Breast epithelium (tissue), 3 donors: ENCODE measurements at regions not wholly inside any gene's neighbourhood (a gene's known extent, or its start where the extent isn't known, plus 50 kb on each side); places are given as distances from the start of the nearest gene placed in this dataset.

ENCODE experiments used
- CTCF ChIP-seq, 3 donors: fragments of 450-650 bp; IDR thresholded peaks; one replicate each; pipeline ENCODE4 v1.5.1; 2016 to 2017; ENCODE audit warnings: antibody characterized with exemption in 3 of 3, mild to moderate bottlenecking in 3 of 3, moderate library complexity in 3 of 3
- POLR2A ChIP-seq: fragments of 450-650 bp; IDR thresholded peaks from one replicate; pipeline ENCODE4 v1.6.1; 2016; ENCODE audit warnings: antibody characterized with exemption, mild to moderate bottlenecking, moderate library complexity
- POLR2AphosphoS5 ChIP-seq, 3 donors: sonication (generic); formaldehyde crosslinking; IDR thresholded peaks; one replicate each; pipeline ENCODE4 v1.6.1; 2017; ENCODE audit warnings: antibody characterized with exemption in 3 of 3

GRCh38 chr7:131640686-131641085 is 84.3 kb upstream of the PODXL start:
- TF ChIP-seq CTCF (IDR thresholded peaks at IDR 0.05) (no peak), POLR2A (no peak), POLR2AphosphoS5 (IDR thresholded peaks at IDR 0.05) (no peak)
